Activated CD8-positive, alpha-beta memory T cell treated with anti-CD3 and anti-CD28 coated beads for 36 hours (primary cell): ENCODE measurements at regions not wholly inside any gene's neighbourhood (a gene's known extent, or its start where the extent isn't known, plus 50 kb on each side); places are given as distances from the start of the nearest gene placed in this dataset.

Experiments used
- CTCF ChIA-PET: fragments of 350-600 bp; sonication (Branson Sonifier 250); formaldehyde crosslinking; loops from one replicate; lab custom pipeline; 2021; ENCODE audit warnings: antibody characterized with exemption; lab: Charles Lee
- POLR2A ChIA-PET: fragments of 350-600 bp; sonication (Branson Sonifier 250); formaldehyde crosslinking; loops from one replicate; lab custom pipeline; 2021; ENCODE audit warnings: antibody characterized with exemption; lab: Charles Lee

DNA sequence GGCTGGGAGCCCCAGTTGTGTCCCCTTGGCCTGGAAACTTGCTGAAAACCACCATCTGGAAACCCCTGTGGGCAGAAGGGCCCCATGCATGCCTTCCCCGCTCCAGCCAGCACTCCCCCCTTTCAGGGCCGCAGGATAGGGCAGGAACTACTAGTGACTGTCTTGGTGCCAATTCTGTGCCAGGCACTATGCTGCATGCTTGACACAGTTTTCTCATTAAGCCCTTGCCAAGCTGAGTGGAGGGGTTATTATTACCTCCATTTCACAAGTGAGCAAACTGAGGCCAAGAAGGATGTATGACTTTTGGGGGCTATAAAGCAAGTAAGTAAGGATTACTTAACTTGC, 73.6 kb upstream of the PJA1 start:
- ChIA-PET CTCF (no interaction called here), POLR2A (no interaction called here)

DNA sequence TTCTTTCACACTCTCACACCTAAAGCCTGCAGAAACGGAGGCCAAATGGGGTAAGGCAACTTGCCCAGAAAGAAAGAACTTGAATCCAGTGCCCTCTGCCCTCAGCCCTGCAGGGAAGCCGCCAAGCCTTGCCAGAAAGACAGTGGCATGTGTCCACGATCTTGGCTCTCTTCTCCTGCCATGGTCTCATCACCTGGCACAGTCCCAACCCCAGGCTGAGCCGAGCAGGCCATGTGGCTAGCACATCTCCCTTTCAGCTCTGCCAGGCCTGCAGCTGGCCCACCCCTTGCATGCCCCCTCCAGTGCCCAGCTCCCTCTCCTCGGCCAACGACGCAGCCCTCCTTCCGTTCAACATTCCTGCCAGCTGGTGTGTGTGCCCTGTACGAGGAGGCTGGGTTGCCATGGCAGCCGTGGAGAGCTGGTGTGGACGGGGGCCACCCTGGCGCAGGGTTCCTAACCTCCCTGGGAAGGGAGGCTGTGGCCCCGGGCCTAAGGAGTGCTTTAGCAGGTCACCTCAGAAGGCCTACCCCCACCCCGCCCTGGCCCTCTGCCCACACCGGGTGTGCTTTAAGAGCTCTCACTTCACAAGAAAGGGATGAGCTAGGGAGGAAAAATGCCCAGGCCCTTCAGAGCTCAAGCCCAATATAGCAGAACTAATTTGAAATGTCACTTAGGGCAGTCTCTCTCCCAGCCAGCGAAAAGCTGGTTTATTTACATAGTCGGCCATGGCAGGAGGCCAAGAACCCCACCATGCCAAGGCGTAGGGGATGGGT, 73.0 kb upstream of the PJA1 start:
- CTCF ChIA-PET = no interaction called here
- POLR2A ChIA-PET = no interaction called here

DNA sequence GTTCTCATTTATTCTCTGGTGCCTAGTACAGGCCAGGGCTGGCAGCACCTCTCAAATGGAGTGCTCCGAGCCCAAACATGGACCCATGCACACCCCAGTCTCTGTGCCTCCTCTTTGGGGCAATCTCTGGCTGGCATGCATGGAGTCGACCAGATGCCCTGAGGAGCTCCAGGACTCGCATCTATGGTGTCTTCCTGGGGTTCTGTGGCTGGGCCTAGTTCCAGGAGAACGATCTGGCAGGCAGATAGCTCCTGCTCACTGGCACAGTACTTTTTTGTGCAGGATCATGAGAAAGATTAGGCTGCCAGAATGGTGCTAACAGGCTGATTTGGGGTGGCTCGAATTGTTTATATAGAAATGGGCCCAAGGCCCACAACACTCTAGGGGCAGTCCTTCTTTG, 72.0 kb upstream of the PJA1 start:
- POLR2A ChIA-PET = no interaction called here
- CTCF ChIA-PET = no interaction called here

DNA sequence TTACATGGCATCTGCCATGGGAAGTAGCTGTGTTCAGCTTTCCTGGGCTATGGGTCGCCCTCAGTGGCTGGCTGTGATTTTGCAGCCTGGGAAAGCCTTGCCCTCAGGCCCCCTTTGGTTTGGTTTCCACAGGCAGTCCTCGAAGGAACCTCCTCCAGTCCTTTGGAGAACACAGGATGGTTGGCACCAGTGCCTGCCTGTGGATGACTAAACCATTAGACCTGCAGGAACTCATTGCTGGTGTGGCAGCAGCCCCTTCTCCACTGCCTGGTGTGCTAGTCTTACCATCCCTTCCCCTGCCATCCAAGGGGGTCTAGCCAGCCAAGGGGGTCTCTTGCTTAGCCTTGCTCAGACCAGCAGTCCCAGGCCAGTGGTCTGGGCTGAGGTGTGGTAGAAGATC, 71.4 kb upstream of the PJA1 start:
- ChIA-PET CTCF (no interaction called here), POLR2A (no interaction called here)

DNA sequence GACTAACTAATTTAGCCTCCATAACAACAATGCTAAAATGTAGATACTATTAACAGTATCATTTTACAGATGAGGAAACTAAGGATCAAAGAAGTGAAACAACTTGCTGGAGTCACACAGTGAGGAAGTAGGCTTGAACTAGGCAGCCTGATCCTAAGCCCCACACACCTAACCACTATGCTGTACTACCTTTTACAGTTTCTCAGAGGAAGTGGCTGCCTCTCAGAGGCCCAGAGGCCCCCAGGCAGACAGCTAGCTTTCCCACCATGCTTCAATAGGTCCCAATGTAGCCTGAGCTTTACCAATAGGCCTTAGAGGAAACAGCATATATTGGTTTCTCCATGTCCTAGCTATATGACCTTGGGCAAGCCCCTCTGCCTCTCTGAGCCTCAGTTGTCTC, 69.4 kb upstream of the PJA1 start:
- ChIA-PET POLR2A (no interaction called here), CTCF (no interaction called here)

DNA sequence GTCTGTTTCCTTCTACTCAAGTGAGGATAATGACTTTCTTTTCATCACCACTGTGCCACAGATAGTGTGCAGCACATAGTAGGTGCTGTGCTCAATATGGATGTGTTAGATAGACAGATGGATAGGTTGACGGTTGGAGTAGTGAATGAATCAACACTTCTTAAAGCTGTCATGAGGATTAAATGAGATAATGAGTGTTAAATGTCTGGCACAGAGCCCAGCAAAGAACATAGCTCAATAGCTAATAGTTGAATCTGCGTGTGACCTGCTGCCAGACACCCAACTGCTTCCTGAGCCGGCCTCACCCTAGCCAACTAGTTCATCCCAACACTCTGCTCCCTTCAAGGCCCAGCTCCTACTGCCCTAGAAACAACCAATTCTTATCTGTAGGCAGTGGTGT, 67.7 kb upstream of the PJA1 start:
- ChIA-PET POLR2A (no interaction called here), CTCF (no interaction called here)

DNA sequence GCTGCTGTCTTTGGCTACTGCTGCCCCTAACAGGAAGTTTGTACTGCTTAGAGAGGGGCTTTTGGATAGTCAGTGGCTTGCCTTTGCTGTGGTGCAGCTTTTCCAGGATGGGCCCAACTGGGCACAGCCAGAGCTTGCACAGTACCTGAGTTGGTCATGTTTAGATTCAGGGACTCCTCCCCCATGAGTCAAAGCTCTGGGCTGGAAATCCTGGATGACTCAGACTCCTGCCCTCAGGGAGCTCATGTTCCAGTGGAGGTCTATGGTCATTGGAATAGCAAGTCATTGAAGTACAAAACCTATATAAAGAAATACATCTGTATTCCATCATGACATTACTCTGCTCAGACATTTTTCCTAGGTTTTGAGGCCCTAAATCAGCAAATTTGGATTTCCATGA, 66.7 kb upstream of the PJA1 start:
- POLR2A ChIA-PET = no interaction called here
- CTCF ChIA-PET = no interaction called here

DNA sequence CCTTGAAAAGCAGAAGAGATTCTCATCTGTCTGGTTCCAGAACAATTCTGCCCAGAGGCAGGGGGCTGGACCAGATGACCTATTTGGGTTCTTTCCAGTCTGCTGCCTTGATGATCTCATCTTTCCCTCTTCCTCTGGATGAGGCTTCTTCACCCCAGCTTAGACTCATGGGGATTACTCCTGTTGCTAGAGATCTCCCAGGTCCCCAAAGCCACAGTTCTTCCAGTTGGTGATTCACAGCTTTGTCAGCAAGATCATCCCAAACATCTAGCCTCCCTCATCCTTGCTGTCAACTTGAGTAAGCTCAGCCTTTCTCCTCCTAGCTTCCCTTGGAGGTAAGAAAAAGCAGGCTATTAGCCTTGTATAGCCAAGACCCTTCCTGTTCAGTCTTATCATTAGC, 64.2 kb upstream of the PJA1 start:
- POLR2A ChIA-PET = no interaction called here

DNA sequence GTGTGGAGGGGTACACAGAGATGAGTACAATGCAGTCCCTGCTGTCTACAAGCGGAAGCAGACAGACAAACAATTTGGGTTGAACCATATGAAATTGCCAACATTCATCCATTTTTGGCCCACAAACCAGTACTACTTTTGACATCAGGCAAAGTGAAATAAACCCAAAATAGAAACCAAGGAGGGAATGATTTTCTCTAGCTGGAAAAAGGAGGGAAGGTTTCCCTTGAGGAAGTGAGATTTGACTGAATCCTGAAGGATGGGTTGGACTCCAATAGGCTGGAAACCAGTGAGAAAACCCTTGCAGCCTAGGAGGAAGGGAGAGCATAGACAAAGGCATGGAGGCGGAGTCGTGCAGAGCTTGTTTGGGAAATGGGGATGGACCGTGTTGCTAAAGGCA, 63.5 kb upstream of the PJA1 start:
- CTCF ChIA-PET = no interaction called here
- POLR2A ChIA-PET = no interaction called here

More for the DNA sequence above, 64.2 kb upstream of the PJA1 start:
- CTCF ChIA-PET = no interaction called here

DNA sequence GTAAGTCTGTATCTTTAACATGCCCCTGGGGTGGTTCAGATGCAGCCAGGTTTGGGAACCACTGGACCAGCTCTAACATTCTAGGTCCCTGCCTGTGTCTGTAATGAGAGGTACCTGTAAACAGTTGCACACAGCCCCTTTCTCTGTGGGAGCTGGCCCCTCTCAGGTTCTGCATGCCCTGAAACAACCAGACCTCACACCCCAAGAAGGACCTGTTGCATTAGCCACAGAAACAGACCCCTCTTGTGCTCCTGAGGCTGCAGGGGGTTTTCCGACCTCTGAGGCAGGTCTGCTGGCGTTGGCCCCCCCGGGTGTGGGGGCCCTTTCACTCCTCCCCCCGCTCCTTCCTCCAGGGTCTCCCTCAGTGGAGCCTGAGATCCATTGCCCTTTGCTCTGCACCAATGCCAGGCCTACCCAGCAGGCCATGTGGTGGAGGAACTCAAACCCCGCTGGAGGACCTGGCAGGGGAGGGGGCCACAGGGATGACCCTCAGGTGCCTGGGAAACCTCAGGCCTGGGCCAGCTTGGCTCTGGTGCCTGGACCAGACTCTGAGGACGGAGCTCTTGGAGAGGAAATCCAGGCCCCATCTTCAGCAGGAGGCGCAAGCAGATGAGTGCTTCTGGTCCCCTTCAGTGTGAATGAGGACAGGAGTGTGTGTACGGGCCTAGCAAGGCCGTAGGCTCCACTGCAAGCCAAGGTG, 61.4 kb upstream of the PJA1 start:
- POLR2A ChIA-PET = no interaction called here
- CTCF ChIA-PET = no interaction called here

DNA sequence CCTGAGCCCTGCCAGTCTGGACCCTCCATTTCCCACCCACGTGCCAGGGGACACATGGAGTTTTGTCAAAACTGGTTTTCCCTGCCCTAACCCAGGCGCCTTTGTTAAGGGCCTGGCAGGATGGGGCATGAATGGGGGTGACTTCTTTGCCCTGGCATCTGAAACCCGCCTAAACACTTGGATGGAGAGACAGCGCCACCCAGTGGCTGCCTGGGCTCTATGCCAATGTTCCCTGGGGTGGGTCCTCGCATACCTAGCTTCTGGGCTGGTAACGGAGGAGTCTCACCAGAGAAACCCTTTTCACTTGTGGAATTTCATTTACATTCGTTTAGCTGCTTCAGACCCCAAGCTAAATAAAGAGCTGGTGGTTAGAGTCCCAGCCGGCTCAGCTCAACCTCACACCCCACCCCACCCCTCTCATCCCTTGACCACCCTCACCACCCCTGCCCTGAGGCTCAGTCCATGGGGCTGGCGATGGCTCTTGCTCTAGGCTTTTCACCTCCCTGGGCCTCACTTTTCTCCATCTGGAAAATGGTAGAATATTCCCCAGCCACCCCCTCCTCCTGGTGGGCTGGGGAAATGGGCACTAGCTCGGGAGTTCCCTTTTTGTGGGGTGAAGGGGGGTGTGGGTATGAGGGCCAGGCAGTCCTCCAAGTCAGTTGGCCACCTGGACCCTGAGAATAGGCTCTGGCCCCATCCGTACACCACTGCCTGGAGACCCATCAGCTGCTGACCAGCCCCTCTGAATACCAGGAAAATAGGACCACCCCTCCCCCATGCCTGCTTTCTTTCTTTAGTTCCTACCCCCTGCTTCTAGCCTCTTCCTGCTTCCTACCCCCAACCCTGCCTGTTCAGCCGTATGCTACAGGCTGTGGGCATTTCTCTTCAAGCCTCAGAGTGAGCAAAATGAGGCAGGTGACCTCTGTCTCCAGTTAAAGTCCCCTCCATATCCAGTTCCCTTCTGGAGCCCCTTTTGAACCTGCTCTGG, 57.1 kb upstream of the PJA1 start:
- ChIA-PET POLR2A (no interaction called here), CTCF (interaction anchor here (1.1 to 4.7 kb wide), 4 partner anchors 129 to 489 kb away, joined by 4 to 43 read pairs (median 6); partner anchors contain the start of gene EFNB1)

DNA sequence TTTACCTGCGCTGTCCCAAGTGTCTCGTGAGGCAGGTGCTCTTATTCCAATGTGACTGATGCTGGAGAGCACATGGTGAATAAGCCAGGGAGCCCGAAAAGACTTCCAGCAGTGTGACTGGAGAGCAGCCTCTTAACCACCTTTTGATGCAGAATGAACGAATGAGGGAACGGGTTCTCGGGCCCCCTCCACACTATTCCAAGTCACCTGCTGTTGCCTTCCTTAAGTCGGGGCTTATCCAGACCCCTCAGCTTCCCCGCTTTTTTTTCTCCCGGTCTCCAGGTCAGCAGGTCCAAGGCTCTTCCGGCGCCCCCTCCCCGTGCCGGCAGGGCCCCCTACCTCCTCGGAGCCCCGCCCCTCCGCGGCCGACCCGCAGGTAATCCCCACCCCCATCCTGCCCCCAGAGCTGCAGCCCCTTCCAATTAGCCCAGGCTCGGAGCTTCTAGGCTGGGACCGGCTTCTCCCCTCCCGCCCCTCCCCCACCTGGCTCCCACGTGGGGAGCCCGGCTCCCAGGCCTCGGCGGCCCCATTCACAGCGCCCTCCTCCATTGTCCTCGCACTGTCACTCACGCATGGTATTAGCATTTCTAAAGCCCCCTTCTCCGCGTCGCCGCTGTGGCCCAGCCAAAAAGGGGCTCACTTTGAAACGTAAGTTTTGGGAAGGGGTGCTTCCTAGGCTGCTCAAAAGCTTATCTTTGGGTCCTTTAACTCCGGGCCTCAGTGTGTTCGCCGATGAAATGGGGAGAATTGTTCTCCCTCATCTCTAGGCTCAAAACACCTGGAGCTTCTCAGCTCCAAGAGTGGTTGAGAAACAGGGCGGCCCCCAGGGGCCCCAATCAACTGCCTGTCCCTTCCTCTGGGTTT, 56.2 kb upstream of the PJA1 start:
- ChIA-PET POLR2A (no interaction called here), CTCF (interaction anchor here (0.6 to 4.7 kb wide), 5 partner anchors 128 to 1171 kb away, joined by 4 to 43 read pairs (median 5); partner anchors contain the start of gene EFNB1)

DNA sequence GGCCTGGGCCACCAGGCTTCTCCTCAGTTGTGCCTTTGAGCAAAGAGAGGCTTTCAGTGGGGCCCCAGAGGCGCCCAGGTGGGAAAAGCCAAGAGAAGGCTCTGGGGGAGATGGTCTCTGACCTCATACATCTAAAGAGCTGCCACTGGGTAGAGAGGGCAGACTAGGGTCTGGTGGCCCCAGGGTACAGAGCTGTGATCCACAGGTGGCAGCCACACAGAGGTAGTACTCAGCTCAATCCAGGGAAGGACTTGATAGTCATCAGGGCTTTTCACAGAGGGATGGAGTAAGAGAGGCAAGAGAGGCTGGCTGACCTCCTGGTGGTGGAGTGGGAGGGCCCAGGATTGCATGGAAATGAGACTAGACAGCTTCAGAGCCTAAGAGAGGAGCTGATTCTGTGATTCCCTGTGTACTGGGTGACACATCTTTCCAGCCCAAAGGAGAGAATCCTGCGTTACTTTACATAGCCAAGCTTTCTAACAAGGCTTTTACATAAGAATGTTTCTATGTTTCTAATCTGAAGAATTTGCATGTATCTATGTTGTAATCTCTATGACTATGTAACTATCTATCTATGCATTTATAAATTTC, 53.2 kb upstream of the PJA1 start:
- ChIA-PET CTCF (no interaction called here), POLR2A (no interaction called here)

DNA sequence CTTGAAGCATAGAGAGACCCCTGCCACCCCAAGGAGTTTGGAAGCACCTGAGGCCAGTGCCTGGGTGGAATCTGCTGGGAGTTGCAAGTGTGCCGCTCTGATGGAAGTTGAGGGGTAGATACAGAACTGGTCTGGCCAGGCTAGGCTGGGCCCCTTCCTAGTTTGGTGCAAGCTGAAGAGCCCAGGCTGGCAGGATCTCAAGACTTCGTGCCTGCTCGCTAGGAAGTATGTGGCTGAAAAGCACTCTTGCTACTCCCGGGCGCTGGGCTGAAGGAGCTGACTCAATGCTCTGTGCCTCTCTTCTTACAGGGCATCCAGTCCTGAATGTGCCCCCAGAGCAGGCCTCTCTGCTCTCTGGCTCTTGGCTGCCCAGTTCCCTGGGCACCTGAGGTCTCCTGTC, 51.7 kb upstream of the PJA1 start:
- ChIA-PET CTCF (no interaction called here), POLR2A (no interaction called here)

DNA sequence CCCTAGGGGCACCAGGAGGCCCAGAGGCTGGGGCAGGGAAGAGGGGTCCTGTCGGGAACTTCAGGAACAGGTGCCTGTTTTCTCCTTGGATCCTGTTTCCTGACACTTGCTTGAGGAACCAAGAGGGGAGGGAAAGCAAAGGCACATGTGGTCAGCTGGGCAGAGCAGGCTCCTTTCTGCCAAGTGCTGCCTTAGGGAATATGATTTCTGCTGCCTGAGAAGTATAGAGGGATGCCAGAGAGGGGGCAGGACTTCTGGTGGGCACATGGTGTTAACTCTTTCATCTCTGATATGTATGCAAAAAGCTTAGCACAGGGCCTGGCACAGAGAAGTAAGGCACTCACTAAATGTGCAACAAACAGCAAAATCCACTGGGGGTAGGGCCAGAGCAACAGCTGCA, 51.2 kb upstream of the PJA1 start:
- CTCF ChIA-PET = no interaction called here
- POLR2A ChIA-PET = no interaction called here

DNA sequence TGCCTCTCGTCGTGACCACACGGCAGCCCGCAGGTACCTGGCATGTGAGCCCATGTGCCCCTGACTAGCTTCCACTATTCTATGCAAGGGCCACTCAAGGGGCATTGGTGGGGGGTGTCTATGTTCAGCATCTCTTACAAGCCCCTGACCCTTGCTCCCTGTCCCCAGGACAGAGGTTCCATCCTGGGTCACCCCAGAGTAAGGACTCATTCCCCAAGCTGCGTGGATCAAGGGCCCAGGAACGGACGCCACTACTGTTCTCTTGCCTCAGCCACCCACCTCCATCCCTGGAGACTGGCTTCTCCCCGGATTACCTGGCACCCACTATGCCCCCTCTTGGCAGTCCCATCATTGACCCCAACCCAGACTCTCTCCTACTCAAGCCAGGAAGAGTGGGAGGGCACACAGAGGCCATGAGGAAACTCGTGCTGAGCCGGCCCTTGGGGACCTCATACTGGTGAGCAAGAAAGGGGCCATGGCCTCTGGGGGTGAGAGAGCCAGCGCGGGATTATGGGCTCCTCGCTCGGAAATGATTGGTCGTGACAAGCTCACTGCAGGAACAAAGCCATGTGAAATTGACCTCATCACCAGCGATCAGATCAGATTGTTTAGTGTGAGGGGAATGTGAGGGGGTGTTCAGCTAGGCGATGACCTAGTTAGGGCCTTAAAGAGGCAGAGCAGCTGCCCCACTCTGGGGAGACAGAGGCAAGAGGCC, 50.1 kb upstream of the PJA1 start:
- ChIA-PET POLR2A (no interaction called here), CTCF (no interaction called here)
